Panc1 (cell line): ENCODE measurements at regions not wholly inside any gene's neighbourhood (a gene's known extent, or its start where the extent isn't known, plus 50 kb on each side); places are given as distances from the start of the nearest gene placed in this dataset.

Source experiments
- ATAC-seq: fragments of 200-7000 bp; cut with Tn5 transposase; 2 replicates; pipeline ENCODE4 v1.9.1; 2020; ENCODE audit warnings: mild to moderate bottlenecking, moderate library complexity
- BruUV-seq: library from RNA; stranded (reverse); fragments of 400-500 nt; replicated peaks from 2 replicates; lab custom pipeline; 2021; lab: Mats Ljungman, UMichigan
- CTCF ChIA-PET: fragments of 300-600 bp; sonication (Branson Sonifier 250); formaldehyde crosslinking; loops from one replicate; lab custom pipeline; 2022; ENCODE audit warnings: antibody characterized with exemption; lab: Charles Lee
- POLR2A ChIA-PET: fragments of 300-600 bp; sonication (Branson Sonifier 250); formaldehyde crosslinking; loops from one replicate; lab custom pipeline; 2022; ENCODE audit warnings: antibody characterized with exemption; lab: Charles Lee
- DNase-seq: peaks from one replicate; pipeline ENCODE4 v3.0.0-alpha.2; 2010; ENCODE audit warnings: low read depth, low spot score
- H3K27ac ChIP-seq: 2 replicates; pipeline ENCODE4 v1.5.1; 2011; ENCODE audit warnings: mild to moderate bottlenecking, low read length, inconsistent platforms
- H3K27me3 ChIP-seq: fragments of 200-500 bp; sonication (Bioruptor generic); 2 replicates; pipeline ENCODE4 v1.6.0; 2014; ENCODE audit warnings: low read length, inconsistent platforms; ENCODE audit not compliant: control insufficient read depth, insufficient read depth
- H3K36me3 ChIP-seq: fragments of 200-500 bp; sonication (Bioruptor generic); 2 replicates; pipeline ENCODE4 v1.5.1; 2014; ENCODE audit warnings: inconsistent platforms, mild to moderate bottlenecking, low read length, moderate library complexity; ENCODE audit not compliant: control insufficient read depth, insufficient read depth
- H3K4me1 ChIP-seq: 2 replicates; pipeline ENCODE4 v1.5.1; 2011; ENCODE audit warnings: inconsistent platforms, mild to moderate bottlenecking, low read length, moderate library complexity; ENCODE audit not compliant: control insufficient read depth, insufficient read depth
- H3K4me3 ChIP-seq, 2 experiments: 2 replicates each; pipeline ENCODE4 v1.5.1; 2011 to 2012; ENCODE audit warnings: low read depth in 2 of 2, low read length in 2 of 2, mild to moderate bottlenecking in 2 of 2, inconsistent platforms in 1 of 2, moderate library complexity in 1 of 2
- H3K9me3 ChIP-seq: fragments of 200-500 bp; sonication (Bioruptor generic); 2 replicates; pipeline ENCODE4 v1.5.1; 2014; ENCODE audit warnings: low read depth, mild to moderate bottlenecking, inconsistent platforms, low read length, moderate library complexity; ENCODE audit not compliant: control insufficient read depth, insufficient read depth
- POLR2AphosphoS5 ChIP-seq: IDR thresholded peaks from 2 replicates; pipeline ENCODE4 v1.6.1; 2012; ENCODE audit warnings: mild to moderate bottlenecking, low read depth, low read length, moderate library complexity
- SIN3A ChIP-seq: IDR thresholded peaks from 2 replicates; pipeline ENCODE4 v1.6.1; 2012; ENCODE audit warnings: low read depth, mild to moderate bottlenecking, low read length, moderate library complexity, borderline replicate concordance; ENCODE audit not compliant: insufficient read depth
- TCF7L2 ChIP-seq: IDR thresholded peaks from 2 replicates; pipeline ENCODE4 v1.6.1; 2011; ENCODE audit warnings: mild to moderate bottlenecking, low read depth, low read length, inconsistent platforms
- in situ Hi-C: cut with HindIII; loops from 2 replicates; pipeline ENCODE4 v1.10.0; 2016; ENCODE audit warnings: low sequenced_read_pairs, low pct_unique_long_range_greater_than_20kb
- intact Hi-C: fragments of 100-400 bp; cut with micrococcal nuclease; formaldehyde crosslinking; loops from one replicate; pipeline ENCODE4 v1.10.0; 2022; ENCODE audit not compliant: unreplicated experiment
- TF ChIP-seq, protein P1 (sequence below), 2 experiments: IDR thresholded peaks; 2 replicates each; pipeline ENCODE4 v1.6.1; 2011 to 2012; ENCODE audit warnings: low read depth in 2 of 2, control low read depth in 1 of 2, low read length in 1 of 2, mild to moderate bottlenecking in 1 of 2, moderate library complexity in 1 of 2; ENCODE audit not compliant: insufficient read depth in 1 of 2
- TF ChIP-seq, protein P2 (sequence below): fragments of 450-650 bp; IDR thresholded peaks from 2 replicates; pipeline ENCODE4 v1.5.1; 2017; ENCODE audit warnings: mild to moderate bottlenecking

DNA sequence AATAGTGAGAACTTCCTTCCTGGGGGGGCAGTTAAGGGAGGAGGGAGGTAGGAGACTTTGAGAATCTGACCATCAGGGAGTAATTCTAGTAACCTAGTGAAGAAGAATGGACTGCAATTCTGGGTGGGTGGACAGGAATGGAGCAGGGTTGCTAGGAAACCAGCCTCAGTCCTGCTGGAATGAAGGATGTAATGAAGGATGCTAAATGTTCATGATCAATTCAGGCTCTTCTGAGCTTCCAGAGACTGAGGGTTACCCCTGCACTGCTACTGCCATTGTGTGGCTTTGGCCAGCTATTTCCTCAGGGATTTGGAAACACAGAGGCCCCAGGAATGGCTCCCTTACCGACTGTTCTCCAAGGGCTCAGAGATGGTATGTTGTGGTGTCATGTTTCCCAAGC lies 116.4 kb downstream of the UTP18 start:
- H3K36me3 ChIP-seq, result no peaks in the 10 kb centered on the region; the same call in 1 of the 2 replicates
- H3K9me3 ChIP-seq, result no peaks in the 10 kb centered on the region
- in situ Hi-C loops, result no loop called here
- H3K27ac ChIP-seq, result no peak overlapping the region
- no peak for ATAC-seq
- CTCF ChIA-PET, result no interaction called here
- DNase-seq, result no peak
- no peaks in the 10 kb centered on the region for H3K4me1 ChIP-seq
- POLR2A ChIA-PET, result no interaction called here
- no peak for TF ChIP-seq SIN3A
- TF ChIP-seq POLR2AphosphoS5, result no peak
- TF ChIP-seq, protein P1, sequence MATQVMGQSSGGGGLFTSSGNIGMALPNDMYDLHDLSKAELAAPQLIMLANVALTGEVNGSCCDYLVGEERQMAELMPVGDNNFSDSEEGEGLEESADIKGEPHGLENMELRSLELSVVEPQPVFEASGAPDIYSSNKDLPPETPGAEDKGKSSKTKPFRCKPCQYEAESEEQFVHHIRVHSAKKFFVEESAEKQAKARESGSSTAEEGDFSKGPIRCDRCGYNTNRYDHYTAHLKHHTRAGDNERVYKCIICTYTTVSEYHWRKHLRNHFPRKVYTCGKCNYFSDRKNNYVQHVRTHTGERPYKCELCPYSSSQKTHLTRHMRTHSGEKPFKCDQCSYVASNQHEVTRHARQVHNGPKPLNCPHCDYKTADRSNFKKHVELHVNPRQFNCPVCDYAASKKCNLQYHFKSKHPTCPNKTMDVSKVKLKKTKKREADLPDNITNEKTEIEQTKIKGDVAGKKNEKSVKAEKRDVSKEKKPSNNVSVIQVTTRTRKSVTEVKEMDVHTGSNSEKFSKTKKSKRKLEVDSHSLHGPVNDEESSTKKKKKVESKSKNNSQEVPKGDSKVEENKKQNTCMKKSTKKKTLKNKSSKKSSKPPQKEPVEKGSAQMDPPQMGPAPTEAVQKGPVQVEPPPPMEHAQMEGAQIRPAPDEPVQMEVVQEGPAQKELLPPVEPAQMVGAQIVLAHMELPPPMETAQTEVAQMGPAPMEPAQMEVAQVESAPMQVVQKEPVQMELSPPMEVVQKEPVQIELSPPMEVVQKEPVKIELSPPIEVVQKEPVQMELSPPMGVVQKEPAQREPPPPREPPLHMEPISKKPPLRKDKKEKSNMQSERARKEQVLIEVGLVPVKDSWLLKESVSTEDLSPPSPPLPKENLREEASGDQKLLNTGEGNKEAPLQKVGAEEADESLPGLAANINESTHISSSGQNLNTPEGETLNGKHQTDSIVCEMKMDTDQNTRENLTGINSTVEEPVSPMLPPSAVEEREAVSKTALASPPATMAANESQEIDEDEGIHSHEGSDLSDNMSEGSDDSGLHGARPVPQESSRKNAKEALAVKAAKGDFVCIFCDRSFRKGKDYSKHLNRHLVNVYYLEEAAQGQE (IDR thresholded peaks at IDR 0.05; ENCODE audit: insufficient read depth in 1 of 2, low read depth in 2 of 2, low read length in 1 of 2), result no peak
- no peak for TF ChIP-seq TCF7L2
- TF ChIP-seq, protein P2, sequence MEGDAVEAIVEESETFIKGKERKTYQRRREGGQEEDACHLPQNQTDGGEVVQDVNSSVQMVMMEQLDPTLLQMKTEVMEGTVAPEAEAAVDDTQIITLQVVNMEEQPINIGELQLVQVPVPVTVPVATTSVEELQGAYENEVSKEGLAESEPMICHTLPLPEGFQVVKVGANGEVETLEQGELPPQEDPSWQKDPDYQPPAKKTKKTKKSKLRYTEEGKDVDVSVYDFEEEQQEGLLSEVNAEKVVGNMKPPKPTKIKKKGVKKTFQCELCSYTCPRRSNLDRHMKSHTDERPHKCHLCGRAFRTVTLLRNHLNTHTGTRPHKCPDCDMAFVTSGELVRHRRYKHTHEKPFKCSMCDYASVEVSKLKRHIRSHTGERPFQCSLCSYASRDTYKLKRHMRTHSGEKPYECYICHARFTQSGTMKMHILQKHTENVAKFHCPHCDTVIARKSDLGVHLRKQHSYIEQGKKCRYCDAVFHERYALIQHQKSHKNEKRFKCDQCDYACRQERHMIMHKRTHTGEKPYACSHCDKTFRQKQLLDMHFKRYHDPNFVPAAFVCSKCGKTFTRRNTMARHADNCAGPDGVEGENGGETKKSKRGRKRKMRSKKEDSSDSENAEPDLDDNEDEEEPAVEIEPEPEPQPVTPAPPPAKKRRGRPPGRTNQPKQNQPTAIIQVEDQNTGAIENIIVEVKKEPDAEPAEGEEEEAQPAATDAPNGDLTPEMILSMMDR, result no peak
- no peak overlapping the region for H3K4me3 ChIP-seq
- intact Hi-C loops, result loop anchor here (10.0 kb wide), 1 partner anchor 728 kb away; no protein-coding TSS in a partner anchor
- peaks cover 3% of the 10 kb centered on the region; the same call in 1 of the 2 replicates for H3K27me3 ChIP-seq
- no TSS peak for BruUV-seq

DNA sequence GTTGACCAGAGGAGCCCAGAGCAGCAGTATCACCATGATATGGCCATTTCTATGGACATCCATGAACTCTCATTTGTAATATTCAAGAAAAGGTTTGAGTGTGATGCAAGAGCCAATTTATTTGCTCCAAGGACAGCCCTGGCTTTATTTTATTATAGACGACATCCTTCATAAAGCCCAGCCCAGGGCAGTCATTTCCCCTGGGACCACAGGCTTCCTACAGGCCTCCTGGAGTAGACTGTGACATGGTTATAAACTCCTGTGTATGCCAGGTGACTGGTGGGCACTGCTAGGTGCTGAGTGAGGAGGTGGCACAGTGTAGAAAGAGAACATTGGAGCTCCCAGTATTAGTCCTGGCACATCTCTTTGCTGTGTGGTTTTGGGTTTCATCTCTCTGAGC lies 120.9 kb downstream of the UTP18 start:
- H3K9me3 ChIP-seq, result no peaks in the 10 kb centered on the region
- H3K27me3 ChIP-seq, result peaks cover 8% of the 10 kb centered on the region
- in situ Hi-C loops (no loop called here), intact Hi-C loops (no loop called here)
- H3K27ac ChIP-seq, result no peak overlapping the region
- BruUV-seq, result no TSS peak
- ChIA-PET CTCF (no interaction called here), POLR2A (no interaction called here)
- H3K4me3 ChIP-seq, result no peak overlapping the region
- H3K36me3 ChIP-seq, result no peaks in the 10 kb centered on the region
- TF ChIP-seq SIN3A, result no peak
- TF ChIP-seq, protein P1 (IDR thresholded peaks at IDR 0.05; ENCODE audit: insufficient read depth in 1 of 2, low read depth in 2 of 2, low read length in 1 of 2), result no peak
- ATAC-seq (no peak), DNase-seq (no peak)
- H3K4me1 ChIP-seq, result no peaks in the 10 kb centered on the region
